NCI-H774 (cell line): ENCODE measurements at regions not wholly inside any gene's neighbourhood (a gene's known extent, or its start where the extent isn't known, plus 50 kb on each side); places are given as distances from the start of the nearest gene placed in this dataset.

ENCODE experiments used
- DNase-seq: peaks from one replicate; lab custom pipeline; 2025; lab: John Stamatoyannopoulos, UW

DNA sequence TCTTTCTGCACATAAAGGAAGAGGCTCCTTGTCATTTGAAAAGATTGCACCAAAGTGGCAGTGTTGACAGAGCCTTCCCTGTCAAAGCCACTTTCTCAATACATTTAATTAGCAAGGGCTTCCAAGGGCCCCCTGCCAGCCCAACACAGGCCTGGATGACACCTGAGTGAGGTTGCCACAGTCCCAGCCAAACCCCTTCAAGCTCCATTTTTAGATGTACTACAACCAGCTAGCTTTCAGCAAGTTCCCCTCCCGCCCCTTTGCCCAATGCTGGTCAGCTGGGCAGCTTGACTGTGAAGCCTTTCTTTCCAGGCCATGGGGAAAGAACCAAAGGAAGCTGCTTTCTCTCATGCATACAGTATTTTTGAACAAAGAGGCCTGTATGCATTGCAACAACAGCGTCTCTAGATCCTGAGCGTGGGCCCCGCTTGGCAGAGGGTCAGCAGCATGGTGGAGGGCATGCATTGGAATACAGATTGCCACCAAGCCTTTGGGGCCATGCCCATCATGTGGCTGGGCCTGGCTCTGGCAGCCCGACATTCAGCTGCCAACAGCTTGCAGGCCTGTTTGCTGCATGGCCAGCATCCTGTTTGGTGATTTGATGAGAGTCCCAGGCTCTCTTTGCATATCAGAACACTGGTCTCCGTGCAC is 261.1 kb upstream of the GATB start:
- DNase-seq, result no peak

DNA sequence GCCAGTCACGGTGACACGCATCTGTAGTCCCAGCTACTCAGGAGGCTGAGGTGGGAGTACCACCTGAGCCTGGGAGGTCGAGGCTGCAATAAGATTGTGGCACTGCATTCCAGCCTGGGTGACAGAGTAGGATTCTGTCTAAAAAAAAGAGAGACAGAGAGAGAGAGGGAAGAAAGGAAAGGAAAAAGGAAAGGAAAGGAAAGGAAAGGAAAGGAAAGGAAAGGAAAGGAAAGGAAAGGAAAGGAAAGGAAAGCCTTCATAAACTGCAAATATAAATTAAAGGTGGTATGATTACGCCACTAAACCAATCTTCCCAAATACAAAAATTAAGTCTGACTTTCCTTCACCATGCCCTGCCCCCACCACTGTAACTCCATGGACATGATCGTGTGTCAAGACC is 259.3 kb upstream of the GATB start:
- DNase-seq, result no peak

DNA sequence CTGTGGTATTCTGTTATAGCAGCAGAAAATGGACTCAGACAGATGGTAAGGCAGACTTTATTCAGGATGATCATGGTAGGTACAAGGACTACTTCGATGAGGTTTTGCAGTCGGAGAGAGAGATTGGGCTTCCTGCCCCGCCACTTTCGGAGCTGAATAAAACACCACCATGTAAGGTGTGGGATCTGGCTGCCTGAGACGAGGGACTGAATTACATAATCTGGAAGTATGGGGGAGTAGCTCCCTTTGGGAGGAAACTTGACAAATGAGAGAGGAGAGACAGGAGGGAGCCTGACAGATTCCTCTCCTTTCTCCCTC is 255.5 kb upstream of the GATB start:
- DNase-seq, result no peak

DNA sequence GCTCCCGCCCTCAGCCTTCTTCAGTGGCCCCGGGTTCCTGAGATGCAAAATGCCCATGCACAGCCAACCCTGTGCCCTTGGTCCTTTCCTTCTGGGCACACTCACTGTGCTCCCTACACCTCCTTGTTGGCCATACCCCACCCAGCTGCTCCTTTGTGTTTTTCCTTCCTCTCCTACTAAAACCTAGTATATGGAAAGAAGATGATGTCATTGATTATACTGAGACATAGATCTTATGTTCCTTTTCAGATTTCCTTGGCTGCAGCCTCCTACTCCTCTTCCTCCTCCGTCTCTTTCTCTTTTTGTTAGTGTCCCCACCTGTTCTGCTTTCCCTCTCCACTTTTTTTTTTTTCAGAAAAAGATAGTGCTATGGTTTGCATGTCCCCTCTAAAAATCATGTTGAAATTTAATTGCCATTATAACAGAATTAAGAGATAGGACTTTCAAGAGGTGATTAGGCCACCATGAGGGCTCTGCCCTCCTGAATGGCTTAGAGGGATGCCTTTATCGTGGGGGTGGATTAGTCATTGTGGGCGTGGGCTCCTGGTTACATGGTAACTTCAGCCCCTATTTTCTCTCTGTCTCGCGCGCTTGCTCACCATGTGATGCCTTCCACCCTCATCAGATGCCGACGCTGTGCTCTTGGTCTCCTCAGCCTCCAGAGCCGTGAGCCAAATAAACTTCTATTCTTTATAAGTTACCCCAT is 254.9 kb upstream of the GATB start:
- no peak for DNase-seq

DNA sequence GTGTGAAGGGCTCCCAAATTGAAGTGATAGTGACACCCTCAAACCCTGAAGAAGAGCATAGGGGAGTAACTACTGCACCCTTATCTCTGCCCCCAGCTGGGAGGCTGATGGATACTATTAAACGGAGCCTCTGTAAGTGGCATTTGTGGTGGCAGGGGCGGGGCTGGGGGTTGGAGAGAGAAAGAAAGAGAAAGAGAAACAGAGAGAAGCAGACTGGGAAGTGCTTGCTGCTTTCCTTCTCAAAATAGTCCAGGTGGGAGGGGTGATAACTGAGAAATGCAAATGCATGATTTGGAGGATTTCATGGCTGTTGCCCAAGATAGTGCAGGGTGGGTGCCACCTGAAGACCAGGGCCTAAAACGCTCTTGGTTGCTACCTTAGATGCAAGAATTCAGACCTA is 253.5 kb upstream of the GATB start:
- DNase-seq, result no peak

DNA sequence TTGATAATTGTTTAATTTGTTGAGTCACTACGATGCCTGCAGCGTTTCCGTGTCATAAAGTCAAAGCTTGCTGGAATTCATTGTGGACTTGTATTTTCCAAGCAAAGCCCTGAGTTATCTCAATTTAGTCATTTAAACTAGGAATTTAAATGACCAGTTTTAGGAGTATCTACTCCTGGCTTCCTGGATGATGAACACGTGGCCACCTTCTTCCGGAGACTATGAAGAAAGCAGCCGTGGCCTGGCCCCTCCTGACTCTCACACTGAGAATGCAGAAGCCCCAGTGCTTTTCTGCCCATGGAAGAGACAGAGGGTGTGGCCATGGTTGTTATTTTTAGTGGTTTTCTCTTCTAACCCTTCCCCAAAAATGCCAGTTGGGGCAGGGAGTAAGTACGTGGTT is 250.7 kb upstream of the GATB start:
- no peak for DNase-seq

DNA sequence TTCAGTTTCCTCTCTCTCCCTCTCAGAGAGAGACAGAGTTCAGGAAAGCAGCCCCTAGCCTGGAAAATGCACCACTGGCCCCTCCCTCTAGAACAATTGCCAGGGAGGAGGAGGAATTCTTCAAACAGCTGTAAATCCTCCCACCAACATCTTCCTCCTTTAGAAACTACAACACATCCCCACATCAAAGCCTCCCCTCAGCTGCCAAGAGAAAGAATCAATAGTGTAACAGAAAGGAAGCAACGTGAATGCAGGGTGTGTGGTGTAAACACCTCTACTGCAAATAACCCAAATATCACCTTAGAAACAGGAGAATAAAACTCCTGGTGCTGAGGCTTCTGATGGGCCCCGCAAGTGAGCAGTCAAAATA is 249.9 kb upstream of the GATB start:
- DNase-seq, result no peak

DNA sequence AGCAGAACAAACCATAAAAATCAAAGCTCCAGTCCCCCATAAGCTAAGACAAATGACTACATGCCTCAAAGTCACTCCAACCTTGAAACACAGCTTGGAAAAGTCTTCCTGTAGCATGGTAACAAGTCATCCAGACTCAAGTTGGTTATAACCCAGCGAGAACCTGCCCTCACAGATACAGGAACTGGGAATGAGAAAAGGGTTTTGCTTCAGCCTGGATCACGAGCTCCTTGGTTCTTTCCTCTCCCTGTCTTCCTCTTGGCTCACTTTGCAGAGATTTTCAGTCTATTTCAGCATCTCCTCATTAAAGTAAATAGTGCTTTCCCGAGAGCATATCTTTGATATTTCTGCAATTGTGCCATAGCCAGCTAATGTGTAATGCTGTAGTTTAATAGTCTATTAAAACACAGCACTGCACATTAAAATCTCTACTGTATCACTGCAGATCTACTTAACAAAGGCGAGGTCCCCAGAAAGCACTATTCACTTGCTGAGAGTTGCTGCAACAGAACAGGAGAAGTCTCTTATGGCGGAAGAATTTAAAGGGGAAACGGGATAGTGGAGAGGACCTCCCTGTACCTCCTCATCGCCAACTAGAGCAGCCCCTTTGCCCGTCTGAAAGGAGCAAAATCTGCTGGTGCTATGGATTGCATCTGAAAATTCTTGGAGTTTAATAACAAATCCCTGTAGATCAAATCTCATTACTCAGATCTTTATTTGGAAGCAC is 249.3 kb upstream of the GATB start:
- DNase-seq, result no peak

DNA sequence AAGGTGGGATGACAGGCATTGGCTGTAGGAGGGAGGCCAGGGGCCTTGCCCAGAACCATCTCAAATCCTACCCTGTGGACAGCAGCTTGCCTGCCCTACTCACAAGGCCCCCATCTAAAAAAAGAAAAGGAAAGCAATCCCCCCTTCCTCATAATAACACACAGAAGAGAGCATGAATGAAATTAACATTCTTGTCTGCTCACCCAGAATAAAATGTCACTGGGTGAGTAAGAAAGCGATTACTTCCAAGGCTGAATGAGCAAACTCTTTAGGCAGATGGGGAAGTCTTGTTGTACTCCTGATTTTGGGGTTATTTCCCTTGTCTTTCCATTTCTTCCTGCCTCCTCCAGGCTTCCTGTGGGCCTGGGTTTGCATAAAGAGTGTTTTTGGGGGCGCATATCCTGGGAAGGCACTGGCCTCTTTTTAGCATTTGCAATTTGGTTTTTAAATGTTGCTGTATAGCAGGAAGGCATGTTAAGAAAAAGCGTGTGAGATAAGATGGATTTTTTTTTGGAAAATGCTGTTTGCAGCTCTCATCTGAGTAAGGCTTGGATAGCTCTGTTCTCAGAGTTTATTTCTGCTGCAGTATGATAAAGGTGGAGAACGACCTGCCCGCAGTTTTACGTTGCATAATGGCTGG is 248.3 kb upstream of the GATB start:
- no peak for DNase-seq

DNA sequence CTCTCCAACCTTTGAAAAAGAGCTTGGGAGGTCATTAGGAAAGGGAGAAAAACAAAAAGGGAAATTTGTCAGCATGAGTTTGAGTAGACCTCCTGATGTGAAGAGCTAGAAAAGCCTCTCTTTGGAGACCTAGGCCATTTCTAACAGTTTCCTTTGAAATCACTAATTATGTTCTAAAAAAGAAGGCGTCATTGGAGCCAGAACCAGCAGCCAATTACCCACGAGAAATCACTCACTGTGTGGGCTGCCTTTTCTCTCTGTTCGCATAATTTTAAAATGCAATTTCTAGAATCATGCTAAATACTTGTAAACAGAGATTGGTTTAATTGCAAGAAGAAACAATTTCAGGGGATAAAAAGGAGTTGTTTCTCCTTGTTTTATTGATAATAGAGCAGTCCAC is 246.3 kb upstream of the GATB start:
- DNase-seq, result no peak

DNA sequence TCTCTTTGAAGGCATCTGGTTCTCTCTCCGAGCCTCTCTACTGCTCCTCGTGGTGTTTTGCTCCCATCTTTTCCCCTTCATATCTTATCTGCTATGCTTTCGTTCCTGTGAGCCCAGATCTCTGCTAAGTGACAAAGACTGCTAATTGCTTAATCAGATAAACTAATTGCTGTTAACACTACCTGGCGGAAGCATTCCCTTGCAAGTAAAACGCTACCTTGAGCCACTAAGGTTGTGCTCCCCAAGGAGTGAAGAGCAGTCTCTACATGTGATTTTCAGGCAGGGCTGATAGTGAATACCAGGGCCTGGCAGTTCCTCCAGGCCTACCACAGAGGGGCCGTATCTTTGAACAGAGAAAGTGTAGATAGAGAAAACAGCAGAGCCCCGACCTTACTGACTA is 244.0 kb upstream of the GATB start:
- DNase-seq, result no peak

DNA sequence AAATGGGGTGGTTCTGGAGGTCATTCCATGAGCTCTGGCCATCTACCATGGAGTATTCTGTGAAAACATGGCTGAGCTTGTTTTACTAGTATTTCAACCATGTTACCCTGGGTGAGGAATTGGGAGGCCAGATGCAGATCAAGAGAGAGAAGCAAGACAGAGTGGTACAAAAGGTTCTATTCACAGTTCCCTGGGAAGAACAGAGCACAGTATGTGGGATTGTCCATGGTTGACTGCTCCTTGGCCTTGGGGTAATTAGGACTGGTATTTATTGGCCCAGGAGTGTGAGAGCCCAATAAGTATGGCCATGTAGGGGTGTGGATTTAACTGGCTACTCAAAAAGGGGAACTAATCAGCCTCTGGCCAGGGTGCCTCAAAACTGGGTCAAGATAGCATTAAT is 239.7 kb upstream of the GATB start:
- no peak for DNase-seq

DNA sequence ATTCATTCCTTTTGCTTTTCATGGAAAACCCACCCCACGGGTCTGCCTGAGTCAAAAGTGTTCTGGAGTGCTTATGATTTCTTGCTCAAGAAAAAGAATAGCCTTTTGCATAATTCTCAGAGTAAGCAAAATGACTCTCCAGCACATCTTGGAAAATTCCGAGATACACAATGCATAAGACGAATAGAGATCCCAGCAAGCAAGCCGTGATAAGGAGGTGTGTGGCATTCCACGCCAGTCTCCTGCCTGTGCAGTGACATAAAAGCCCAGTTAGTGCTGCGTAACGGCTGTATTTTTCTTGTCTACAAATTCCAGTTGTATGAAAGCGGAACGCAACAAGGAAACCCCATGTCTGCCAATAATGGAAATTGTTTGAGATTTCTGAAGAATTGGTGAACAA is 237.9 kb upstream of the GATB start:
- DNase-seq, result no peak

DNA sequence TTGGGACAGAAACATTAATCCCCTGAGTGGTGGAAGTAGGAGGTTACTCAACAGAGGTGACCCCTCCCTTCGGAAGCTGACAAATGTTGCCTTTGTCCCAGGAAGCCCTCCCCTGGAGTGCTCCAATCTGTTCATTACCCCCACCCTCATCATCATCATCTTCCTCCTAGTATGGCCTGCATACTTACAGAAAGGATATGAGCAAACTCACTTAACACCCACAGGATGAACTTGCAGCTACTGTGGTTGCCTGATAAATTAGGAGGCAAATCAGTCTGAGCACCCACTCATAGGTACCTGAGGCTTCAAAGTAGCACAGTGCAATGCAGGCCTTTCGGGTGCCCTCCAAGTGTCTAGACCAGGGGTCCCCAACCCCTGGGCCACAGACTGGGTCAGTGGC is 236.7 kb upstream of the GATB start:
- no peak for DNase-seq

DNA sequence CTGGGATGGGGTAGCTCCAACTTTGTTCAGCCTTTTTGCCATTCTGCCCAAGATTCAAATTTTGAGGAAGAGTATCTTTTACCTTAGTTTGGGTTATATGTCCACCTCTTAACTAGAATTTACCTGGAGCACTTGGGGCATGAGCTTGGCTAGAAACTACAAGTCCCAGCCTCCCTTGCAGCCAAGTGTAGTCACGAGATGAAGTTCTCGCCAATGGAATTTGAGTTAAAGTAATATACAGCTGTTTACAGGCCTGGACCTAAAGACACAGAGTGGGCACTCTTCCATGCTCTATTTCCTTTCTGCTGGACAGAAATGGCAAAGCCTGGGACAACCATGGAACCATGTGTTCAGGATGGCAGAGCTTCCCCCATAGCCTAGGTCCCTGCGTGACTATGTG is 233.6 kb upstream of the GATB start:
- no peak for DNase-seq

DNA sequence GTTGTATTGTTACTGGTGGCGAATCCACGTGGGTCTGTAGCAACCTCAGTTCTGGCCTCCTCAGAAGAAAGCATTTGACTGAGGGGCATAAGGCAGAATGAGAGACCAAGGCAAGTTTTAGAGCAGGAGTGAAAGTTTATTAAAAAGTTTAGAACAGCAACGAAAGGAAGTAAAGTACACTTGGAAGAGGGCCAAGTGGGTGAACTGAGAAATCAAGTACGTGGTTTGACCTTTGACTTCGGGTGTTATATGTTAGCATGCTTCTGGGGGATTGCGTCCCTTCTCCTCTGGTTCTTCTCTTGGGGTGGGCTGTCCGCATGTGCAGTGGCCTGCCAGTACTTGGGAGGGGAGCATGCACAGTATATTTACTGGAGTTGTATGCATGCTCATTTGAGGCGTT is 232.7 kb upstream of the GATB start:
- no peak for DNase-seq

DNA sequence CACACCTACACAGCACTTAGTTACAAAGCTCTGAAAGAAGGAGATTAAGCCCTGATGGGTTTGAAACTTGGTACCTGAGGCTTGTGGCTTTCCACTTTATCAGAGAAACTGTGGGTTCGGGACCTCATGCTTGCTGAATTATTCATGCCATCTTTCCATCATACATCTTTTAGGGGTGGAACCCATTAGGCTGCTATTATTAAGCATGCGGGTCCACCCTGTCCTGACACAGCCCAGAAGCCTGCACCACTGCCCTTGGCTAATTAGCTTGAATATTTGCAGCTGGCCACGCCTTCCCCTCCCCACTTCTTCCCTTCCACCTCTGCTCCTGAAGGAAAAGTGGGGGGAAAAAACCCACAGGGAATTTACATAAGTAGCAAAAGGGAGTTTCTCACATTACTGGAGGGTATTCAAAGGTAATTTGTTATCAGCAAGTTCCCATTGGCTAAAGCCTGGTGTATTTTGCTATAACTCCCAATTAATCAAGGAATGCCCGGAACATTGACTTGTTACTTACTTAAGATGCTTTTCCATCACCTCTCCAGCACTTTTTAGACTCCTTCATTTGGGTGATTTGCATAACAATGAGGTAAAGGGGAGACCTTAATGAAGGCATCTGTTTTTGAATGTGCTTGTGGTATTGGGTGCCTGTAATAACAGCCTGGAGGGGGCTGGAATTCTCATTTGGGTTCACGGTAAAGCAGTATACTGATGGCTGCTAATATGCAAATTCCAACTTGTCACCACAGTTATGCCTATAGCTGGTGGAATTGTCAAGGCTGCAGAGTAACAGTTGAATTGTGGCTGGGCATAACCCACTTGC is 231.7 kb upstream of the GATB start:
- DNase-seq, result no peak

DNA sequence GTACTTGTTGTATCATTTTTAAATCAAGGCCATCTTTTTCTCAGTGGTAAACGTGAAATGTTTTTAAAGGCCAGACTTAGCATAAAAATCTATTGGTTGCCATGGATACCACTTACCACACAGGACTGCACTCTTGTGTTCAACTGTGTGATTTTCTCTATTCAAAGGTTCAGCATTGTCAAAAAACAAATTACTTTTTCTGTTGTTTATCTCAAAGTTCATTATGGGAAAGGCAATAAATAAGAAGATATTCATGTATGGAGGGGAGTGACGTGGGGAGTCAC is 231.0 kb upstream of the GATB start:
- DNase-seq, result no peak

DNA sequence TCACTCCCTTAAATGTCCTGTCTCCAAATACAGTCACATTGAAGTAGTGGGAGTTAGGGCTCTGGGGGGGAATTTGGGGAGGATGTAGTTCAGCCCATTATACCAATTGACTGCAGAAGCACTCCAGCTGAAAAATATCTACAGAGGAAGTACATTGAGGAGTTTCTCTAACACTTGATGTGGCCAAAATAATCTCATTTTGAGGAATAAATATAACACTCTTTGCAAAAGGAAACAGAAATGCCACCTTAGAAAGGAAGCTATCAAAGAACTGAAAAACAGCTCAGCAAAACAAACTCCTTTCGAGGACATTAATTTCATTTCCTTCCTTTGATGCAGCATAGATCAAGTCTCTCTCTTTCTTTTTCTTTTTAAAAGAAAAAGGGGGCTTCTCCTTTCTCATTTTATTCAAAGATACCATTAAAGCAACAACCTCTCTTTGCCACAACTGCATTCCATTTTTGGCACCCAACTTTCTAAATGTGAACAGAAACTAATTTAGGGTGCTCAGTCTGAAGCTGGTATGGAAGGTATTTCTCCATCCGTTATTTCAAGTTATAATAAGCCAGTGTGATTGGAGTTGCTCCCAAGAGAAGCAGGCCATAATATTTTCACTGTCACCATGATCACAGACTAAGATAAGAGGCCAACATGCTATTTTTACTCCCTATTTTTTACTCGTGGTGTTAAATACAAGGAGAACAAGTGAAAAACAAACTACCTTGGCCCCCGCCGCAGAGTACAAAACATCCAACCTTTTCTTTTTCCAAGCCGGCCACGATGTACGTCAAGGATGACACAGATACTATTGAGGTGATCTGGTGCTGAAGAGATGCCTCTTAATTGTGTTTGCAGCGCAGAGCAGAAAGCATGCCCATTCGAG is 230.4 kb upstream of the GATB start:
- DNase-seq, result no peak

DNA sequence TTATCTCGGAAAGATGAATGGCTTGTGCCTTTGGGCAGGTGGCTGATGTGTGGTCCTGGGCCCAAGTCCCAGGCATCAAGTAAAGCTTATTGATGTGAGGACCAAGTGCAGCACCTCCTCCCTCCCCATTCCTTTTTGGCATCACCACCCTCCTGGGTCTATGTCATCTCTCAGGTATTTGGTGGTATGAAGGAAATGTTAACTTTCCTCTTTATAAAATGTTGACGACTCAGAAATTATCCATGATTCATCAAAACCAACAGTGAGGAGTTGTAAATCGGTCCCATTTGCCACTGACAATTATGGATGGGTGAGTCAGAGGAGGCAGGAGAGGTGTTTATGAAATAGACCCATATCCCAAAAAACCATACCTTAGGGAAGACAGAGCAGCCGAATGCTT is 229.4 kb upstream of the GATB start:
- no peak for DNase-seq

DNA sequence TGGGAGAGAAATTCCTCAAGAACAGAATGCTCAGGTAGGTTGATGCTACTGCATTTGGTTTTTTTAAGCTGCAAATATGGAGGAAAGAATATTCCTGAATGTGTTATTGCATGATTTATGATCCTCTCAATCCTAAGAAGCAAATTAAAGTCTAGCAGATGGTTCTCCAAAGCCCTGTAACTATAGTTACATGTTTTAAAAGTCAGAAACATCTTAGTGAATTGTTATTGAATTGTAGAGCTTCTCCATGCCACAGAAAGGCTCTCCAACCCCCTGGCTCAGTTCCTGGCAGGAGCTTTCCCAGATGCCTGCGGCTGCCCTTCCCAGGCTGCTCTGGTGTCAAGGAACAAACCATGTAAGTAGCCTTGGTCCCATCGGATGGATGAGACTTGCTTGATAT is 227.8 kb upstream of the GATB start:
- DNase-seq, result no peak

DNA sequence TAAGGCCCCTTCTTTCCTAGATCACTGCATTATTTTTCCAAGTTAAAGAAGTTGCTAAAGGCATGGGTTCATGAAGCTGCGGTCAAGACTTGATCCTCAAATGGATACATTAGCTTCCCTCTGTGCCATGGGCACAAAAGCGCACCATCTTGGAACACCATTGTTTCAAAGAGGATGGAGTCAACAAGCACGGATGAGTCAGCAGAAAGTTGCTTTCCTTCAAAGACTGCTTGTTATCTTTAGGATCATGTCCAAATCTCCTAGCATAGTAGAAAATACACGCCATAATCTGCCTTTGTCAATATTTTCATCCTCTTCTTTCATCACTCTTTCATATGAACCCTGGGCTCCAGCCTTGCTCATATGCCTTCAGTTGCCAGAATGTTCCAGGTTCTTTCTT is 226.8 kb upstream of the GATB start:
- no peak for DNase-seq
